22Rv1 (cell line): ENCODE measurements at regions not wholly inside any gene's neighbourhood (a gene's known extent, or its start where the extent isn't known, plus 50 kb on each side); places are given as distances from the start of the nearest gene placed in this dataset.

Experiments used
- ZFX ChIP-seq: fragments of 450-650 bp; IDR thresholded peaks from 2 replicates; pipeline ENCODE4 v1.6.1; 2017; ENCODE audit warnings: antibody characterized with exemption, borderline replicate concordance
- TF ChIP-seq, protein P1 (sequence below): fragments of 450-650 bp; IDR thresholded peaks from 2 replicates; pipeline ENCODE4 v1.5.1; 2017; ENCODE audit warnings: mild to moderate bottlenecking

DNA sequence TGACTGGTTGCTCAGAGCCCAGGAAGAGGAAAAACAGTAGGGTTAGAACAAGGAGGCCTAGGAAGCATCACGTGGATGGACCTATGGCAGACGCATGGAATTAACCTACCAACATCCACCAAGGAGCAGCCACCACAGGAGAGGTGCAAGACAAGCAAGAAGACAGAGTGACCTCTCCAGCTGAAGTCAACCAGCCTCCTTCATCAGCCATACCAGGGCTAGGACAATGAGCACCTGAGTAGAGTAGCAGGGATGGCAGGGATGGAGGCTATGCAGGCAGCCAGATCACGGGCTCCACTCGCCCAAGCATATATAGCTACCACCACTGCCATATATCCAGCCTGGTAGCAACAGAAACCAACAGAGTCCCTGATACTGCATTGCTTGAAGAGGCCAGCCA, 202.1 kb upstream of the B3GAT1 start:
- TF ChIP-seq, protein P1, sequence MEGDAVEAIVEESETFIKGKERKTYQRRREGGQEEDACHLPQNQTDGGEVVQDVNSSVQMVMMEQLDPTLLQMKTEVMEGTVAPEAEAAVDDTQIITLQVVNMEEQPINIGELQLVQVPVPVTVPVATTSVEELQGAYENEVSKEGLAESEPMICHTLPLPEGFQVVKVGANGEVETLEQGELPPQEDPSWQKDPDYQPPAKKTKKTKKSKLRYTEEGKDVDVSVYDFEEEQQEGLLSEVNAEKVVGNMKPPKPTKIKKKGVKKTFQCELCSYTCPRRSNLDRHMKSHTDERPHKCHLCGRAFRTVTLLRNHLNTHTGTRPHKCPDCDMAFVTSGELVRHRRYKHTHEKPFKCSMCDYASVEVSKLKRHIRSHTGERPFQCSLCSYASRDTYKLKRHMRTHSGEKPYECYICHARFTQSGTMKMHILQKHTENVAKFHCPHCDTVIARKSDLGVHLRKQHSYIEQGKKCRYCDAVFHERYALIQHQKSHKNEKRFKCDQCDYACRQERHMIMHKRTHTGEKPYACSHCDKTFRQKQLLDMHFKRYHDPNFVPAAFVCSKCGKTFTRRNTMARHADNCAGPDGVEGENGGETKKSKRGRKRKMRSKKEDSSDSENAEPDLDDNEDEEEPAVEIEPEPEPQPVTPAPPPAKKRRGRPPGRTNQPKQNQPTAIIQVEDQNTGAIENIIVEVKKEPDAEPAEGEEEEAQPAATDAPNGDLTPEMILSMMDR: no peak
- no peak for TF ChIP-seq ZFX
